HL-60 (cell line): ENCODE measurements at regions not wholly inside any gene's neighbourhood (a gene's known extent, or its start where the extent isn't known, plus 50 kb on each side); places are given as distances from the start of the nearest gene placed in this dataset.

Source experiments
- DNase-seq, 2 experiments: peaks; one replicate each; pipeline ENCODE4 v3.0.0-alpha.2; 2010 to 2020; ENCODE audit warnings: low read depth in 1 of 2, low spot score in 1 of 2
- H3K27ac ChIP-seq: fragments of 250-450 bp; sonication (Bioruptor Pico); replicated peaks from 2 replicates; pipeline ENCODE4 v1.5.1; 2020; ENCODE audit warnings: mild to moderate bottlenecking, moderate library complexity
- H3K27me3 ChIP-seq: fragments of 250-450 bp; sonication (Bioruptor Pico); 2 replicates; pipeline ENCODE4 v1.5.1; 2021; ENCODE audit warnings: mild to moderate bottlenecking, moderate library complexity; ENCODE audit not compliant: insufficient read depth, poor library complexity, severe bottlenecking
- H3K4me3 ChIP-seq: replicated peaks from 2 replicates; pipeline ENCODE4 v1.5.1; 2011; ENCODE audit warnings: mild to moderate bottlenecking, control low read depth, low read length; ENCODE audit not compliant: insufficient read depth
- CTCF ChIP-seq: IDR thresholded peaks from one replicate; pipeline ENCODE4 v1.5.1; 2011; ENCODE audit warnings: low read length, control low read depth, inconsistent platforms; ENCODE audit not compliant: insufficient read depth
- GABPA ChIP-seq: IDR thresholded peaks from 2 replicates; pipeline ENCODE4 v1.6.1; 2012; ENCODE audit warnings: low read depth
- POLR2AphosphoS5 ChIP-seq: IDR thresholded peaks from 2 replicates; pipeline ENCODE4 v1.6.1; 2012; ENCODE audit warnings: low read depth
- SPI1 ChIP-seq: IDR thresholded peaks from 2 replicates; pipeline ENCODE4 v1.6.1; 2012; ENCODE audit warnings: low read depth, mild to moderate bottlenecking, borderline replicate concordance
- TF ChIP-seq, protein P1 (sequence below): IDR thresholded peaks from 2 replicates; pipeline ENCODE4 v1.6.1; 2012; ENCODE audit warnings: low read depth; ENCODE audit not compliant: insufficient replicate concordance

GRCh38 chr3:28077572-28077971 is 163.8 kb upstream of the CMC1 start:
- TF ChIP-seq GABPA = no peak
- no peak for TF ChIP-seq POLR2AphosphoS5
- no peak for TF ChIP-seq SPI1
- no peak for TF ChIP-seq CTCF
- TF ChIP-seq, protein P1, sequence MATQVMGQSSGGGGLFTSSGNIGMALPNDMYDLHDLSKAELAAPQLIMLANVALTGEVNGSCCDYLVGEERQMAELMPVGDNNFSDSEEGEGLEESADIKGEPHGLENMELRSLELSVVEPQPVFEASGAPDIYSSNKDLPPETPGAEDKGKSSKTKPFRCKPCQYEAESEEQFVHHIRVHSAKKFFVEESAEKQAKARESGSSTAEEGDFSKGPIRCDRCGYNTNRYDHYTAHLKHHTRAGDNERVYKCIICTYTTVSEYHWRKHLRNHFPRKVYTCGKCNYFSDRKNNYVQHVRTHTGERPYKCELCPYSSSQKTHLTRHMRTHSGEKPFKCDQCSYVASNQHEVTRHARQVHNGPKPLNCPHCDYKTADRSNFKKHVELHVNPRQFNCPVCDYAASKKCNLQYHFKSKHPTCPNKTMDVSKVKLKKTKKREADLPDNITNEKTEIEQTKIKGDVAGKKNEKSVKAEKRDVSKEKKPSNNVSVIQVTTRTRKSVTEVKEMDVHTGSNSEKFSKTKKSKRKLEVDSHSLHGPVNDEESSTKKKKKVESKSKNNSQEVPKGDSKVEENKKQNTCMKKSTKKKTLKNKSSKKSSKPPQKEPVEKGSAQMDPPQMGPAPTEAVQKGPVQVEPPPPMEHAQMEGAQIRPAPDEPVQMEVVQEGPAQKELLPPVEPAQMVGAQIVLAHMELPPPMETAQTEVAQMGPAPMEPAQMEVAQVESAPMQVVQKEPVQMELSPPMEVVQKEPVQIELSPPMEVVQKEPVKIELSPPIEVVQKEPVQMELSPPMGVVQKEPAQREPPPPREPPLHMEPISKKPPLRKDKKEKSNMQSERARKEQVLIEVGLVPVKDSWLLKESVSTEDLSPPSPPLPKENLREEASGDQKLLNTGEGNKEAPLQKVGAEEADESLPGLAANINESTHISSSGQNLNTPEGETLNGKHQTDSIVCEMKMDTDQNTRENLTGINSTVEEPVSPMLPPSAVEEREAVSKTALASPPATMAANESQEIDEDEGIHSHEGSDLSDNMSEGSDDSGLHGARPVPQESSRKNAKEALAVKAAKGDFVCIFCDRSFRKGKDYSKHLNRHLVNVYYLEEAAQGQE = no peak
- no peak for DNase-seq
- Histone ChIP-seq H3K4me3 (no peak overlapping the region), H3K27me3 (no peaks in the 10 kb centered on the region), H3K27ac (no peak overlapping the region)

DNA sequence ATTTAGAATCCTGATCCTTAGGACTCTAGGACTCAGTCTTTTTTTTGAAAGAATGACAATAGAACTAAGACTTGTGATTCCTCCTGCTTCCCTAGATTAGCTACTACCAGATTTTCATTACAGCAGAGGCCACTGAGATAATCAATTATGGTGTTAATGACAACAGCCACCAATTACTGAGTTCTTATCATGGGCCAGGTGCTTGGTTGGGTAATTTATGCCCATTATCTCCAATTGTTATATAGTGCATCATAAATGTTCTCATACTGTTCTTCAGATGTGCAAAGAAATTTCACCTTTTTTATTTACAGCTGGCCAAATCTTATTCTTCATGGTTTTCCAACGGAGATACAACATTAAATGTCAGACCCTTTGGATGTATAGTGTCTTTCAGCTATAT is 162.9 kb upstream of the CMC1 start:
- Histone ChIP-seq H3K27me3 (no peaks in the 10 kb centered on the region), H3K4me3 (no peak overlapping the region), H3K27ac (no peak overlapping the region)
- TF ChIP-seq, protein P1 = no peak
- TF ChIP-seq GABPA = no peak
- no peak for TF ChIP-seq CTCF
- no peak for TF ChIP-seq POLR2AphosphoS5
- no peak for TF ChIP-seq SPI1
- no peak for DNase-seq

GRCh38 chr3:28080716-28081115 is 160.7 kb upstream of the CMC1 start:
- no peak for DNase-seq
- H3K27ac ChIP-seq = no peak overlapping the region
- TF ChIP-seq, protein P1 = no peak
- no peak for TF ChIP-seq POLR2AphosphoS5
- TF ChIP-seq CTCF = no peak
- TF ChIP-seq GABPA = no peak
- no peak for TF ChIP-seq SPI1
- no peak overlapping the region for H3K4me3 ChIP-seq
- no peaks in the 10 kb centered on the region for H3K27me3 ChIP-seq
